ENCODE measurements at regions not wholly inside any gene's neighbourhood (a gene's known extent, or its start where the extent isn't known, plus 50 kb on each side); places are given as distances from the start of the nearest gene placed in this dataset.
A peak's percentile ranks its signal among the peaks of the same experiment; 100 is the strongest.

DNA sequence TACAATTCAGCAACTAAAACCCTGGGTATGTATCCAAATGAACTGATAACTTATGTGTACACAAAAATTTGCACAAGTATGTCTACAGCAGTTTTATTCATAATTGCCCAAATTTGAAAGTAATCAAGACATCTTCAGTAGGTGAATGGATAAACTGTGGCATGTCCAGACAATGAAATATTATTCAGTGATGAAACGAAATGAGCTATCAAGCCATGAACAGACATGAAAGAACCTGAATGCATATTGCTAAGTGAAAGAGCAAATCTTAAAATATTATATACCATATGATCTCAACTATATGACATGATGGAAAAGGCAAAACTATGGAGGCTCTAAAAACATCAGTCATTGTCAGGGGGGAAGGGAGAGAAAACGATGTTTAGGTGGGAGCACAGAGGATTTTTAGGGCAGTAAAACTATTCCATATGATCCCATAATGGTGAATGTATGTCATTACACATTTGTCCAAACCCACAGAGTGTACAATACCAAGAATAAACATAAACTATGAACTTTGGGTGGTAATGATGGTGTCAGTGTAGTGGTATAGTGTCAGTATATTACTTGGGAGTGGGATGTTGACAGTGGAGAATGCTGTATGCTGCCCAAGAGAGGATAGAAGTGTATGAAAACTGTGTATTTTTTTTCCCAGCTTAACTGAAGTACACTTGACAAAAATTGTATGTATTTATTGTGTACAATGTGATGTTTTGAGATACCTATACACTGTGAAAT lies 92.8 kb upstream of the PPP2R5A start:
- no peak for DNase-seq

DNA sequence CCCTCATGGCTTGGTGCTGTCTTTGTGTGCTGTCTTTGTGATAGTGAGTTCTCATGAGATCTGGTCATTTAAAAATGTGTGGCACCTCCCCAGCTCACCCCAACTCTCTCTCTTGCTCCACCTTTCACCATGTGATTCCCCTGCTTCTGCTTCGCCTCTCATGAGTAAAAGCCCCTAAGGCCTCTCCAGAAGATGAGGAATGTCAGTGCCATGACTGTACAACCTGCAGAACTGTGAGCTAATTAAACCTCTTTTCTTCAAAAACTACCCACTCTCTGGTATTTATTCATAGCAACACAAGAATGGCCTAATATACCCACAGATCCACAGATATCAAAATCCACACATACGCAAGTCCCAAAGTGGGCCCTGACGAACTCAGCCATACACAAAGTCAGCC lies 88.9 kb upstream of the PPP2R5A start:
- DNase-seq = no peak

DNA sequence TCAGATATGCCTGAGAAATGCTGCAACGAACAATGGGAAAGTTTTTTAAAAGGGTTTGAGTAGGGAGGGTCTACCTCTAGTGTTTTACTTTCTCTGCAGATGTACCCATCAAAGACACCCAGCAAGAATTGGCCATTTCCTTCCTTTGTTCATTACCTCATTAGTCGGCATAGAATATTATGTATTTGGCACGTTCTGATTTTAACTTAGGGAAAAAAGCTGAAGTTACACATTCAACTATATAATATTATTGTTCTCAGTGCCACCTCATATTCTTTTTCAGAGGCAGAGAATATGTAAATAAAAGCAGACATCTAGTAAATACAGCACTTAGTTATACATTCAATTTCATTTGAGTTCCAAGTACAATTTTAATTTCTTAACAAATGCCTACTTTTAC lies 83.7 kb upstream of the PPP2R5A start:
- no peak for DNase-seq

DNA sequence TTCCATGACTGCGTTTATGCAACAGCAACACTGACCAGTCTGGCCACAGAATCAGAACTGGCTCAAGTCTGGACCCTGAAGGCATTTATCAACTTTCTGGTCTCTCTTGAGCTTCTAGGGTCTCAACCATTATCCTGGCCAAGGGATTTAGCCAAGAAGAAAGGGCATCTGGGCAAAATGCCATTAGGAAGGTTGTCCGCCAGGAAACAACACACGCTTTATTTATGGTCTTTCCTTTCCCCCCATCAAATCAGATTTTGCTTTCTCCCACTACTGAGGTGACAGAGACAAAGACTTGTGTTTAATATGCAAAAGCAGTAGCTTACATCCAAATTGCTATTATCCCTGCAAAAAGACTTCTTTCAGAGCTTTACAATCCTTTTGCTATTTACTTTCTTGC lies 81.6 kb upstream of the PPP2R5A start:
- no peak for DNase-seq

DNA sequence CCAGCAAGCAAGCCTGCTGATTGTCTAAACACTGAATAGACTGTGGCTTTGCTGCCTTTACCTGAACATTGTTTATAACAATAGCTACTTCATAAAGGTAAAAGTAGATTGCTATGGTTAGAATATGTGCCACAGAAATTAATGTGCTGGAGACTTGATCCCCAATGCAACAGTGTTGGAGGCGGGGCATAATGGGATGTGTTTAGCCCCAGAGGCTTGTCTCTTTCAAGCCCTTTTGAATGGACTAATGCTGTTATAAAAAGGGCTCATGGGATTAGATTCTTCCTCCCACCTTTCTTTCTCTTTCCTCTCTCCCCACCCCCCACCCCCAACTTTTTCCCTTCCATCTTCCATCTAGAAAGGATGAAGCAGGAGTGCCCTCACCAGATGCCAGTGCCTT lies 80.2 kb upstream of the PPP2R5A start:
- DNase-seq = no peak

DNA sequence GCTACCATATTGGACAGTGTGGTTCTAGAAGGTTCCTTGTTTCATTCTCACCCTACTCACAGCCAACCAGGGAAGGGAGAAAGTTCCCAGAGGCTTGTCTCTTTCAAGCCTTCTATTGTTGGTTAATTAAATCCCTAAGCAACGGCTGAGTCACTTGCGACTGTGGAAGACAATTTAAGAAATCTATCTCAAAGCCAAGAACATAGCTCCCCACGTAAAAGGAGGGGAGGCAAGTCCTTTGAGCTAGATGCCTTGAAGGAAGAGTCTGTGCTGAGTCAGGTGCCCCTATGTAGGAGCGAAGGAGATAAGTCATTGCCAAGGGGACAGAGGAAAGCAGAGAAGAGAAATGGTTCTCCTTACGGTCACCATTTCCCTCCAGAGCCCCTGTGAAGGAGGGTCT lies 79.4 kb upstream of the PPP2R5A start:
- no peak for DNase-seq

DNA sequence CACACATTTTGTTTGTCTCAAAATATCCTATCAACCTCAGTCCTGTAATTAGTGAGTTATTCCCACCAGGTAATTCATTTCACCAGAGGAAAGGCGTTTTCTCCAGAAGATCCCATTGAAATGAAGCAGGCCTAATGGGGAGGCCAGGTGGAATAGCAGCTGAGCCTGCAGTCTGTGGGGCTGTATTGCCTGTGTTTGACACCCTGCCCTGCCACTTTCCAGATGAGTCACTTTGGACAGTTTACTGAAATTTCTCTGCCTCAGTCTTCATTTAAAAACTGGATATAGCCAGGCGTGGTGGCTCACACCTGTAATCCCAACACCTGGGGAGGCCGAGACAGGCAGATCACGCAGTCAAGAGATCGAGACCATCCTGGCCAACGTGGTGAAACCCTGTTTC lies 78.1 kb upstream of the PPP2R5A start:
- DNase-seq = no peak

DNA sequence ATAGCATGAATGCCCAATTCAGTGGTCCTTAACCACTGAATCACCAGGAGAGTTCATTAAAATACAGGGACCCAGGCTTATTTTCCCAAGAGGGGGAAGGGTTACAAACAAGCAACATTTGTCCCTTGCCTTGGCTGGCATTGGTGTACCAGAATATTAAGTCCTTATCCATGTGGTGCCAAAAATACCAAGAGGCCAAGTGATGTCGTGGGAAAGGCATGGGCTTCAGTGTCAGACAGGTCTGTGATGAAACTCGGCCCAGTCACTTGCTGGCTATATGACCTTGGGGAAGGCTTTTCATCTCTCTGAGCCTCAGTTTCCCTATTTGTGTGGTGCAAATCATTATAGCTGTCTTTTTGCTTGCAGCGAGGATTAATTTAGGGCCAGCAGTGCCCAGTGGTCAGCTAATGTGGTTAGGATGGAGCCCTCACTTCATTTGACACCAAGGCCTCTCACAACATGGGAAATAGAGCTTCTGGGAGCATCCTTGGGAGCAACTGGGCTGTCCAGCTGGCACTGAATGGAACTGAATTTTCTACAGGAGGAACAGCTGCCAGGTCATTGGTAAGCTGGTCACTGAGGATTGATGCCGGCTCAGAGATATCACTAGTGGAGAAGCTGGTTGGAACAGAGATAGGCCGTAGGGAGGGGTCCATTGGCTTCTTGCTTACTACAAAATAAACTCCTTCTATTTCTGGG lies 77.2 kb upstream of the PPP2R5A start:
- DNase-seq = no peak

DNA sequence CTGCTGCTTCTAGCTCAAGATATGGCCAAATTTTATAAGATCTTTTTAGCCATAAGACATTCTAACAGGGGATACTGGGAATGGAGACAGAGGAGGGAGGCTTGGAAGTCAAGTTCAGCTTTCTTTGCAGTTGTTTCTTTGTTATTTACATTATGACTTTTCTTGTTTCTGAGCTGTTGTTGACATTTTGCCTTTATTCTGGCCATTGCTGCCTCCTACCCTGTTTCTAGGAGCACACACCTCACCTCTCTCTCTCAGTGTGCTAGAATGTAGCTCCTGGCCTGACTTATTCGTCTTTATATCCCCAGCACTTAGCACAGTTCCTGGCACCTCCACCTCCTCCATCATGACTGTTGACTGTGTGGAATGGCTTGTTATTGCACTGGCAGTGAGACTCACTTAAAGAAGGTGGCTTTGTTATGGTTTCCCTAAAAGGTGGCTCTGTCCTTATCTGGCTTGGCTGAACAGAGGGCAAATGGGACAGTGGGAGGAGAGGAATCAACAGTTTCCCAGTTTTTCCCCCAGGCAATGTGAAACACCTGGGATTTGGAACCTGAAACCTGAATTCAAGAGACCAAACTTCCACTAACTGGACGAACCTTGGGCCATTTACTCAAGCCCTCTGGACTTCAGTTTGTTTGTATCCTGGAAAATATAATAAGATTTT lies 76.1 kb upstream of the PPP2R5A start:
- no peak for DNase-seq

DNA sequence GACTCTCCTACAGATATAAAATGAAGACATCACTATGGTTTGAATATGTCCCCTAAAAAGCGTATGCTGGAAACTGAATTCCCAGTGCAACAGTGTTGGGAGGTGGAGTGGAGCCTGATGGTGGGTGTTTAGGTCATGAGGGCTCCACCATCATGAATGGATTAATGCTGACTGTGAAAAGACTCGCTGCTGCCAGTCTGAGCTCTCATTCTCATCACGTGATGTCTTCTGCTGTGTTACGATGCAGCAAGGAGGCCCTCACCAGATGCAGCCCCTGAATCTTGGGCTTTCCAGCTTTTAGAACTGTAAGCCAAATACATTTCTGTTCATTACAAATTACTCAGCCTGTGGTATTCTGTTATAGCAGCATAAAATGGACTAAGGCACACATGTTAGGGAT lies 73.8 kb upstream of the PPP2R5A start:
- DNase-seq = no peak

DNA sequence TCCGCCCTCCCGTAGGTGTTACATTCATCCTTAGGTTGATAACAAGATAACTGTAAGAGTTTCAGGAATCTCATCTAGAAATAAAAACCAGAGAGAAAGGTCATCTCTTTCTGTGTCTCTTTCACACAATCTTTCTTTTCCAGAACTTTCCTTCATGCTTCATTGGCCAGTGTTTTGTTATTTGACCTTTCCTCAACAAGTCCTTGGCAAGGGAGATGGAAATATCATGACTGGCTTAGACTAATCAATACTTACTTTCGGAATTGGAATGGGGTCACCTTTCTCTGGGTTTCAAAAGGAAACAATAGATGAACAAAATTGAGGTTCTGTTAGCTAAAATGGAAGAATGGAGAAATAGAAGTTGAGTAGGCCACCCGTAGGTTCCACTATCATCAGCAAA lies 72.9 kb upstream of the PPP2R5A start:
- DNase-seq = no peak

DNA sequence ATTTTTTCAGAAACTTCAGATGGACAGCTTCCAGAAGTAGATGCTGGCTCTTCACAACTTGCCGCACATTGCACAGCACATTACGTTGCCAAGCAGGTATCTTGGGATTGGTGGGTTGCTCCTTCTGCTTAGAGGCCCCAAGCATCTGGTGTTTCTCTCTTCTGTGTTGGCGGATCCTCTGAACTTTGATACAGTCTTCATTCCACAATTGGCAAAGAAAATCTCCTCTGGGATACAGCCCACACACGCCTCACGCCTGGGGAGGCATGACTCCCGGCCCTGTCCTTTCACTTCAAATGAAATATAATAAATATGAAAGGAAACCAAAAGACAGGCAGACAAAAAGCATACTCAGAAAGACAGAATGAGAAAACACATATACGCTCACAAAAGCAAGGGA lies 72.3 kb upstream of the PPP2R5A start:
- DNase-seq = no peak

DNA sequence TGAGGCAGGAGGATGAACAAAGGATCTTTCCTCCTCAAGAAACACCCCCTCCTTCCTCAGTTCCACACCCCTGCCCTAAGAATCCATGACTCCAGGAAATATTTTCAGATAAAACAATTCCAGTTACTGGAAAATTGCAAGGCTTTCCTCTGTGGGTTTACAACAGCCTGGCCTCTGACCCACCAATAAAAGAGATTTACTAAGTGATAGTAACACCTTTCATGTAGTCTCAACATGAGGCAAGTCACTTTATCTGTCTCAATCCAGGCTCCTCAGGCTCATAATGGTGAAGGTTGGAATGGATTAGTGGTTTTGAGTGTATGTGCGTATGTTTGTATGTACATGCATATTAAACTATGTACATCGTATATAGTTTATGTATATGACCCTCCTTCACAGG lies 71.4 kb upstream of the PPP2R5A start:
- DNase-seq = no peak

DNA sequence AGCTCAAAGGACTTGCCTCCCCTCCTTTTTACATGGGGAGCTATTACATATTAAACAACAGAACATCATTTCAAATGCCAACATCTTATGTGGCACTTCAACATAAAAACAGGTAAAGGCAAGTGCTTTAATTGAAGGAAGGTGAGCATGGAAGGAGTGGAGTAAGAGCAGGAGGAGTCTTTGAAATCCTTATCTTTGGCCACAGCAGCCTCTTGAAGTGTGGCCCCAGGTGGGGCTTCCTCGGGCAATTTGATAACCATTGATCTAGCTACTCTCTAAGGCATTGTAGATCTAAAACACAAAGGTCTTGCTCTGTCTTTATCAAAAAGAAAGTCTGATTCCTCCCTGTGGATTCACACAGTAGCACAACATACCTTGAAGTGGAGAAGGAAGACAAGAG lies 70.9 kb upstream of the PPP2R5A start:
- DNase-seq = no peak

DNA sequence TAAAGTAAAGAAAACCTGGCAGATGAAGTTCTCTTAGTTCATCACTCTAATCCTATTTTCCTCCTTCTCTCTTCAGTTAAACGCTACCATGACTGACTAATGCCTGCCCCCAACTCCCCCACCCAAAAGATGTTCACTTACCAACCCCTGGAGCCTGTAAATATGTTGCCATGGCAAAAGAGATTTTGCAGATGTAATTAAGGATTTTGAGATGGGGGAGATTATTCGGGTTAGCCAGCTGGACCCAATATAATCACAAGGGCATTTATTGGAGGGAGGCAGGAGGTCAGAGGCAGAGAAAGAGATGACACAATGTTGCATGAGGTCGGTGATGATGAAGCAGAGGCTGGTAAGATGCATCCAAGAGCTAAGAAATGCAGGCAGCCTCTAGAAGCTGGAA lies 69.3 kb upstream of the PPP2R5A start:
- DNase-seq = no peak

DNA sequence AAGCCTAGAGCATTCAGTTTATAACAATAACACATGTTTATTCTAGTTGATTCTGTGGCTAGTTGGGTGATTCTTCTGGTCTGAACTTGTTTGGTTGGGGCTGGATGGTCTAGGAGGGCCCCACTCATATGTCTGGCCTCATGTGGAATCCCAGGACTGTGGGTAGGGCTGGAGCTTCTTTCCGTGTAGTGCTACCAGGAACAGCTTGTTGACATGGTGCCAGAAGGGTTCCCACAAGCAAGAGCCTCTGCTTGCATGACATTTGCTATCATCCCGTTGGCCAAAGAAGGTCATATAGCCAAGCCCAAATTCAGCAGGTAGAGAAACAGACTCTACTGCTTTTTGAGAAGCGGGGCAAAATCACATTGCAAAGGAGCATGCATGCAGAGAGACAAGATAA lies 67.6 kb upstream of the PPP2R5A start:
- no peak for DNase-seq

DNA sequence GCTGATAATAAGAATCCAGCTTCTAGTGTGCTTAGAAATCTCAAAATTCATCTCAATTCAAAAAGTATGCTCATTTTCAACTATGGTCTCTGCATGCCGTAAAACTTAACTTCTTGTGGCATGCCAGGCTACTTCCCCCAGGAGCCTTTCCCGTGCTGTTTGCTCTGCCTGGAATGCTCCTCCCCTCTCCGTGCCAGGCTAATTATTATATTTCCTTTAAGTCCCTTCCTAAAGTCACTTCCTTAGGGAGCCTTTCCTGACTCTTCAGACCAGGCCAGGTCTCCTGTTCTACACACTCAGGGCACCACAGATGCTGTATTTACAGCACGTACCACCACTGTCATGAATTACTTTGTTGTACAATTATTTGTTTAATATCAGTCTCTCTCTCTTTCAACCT lies 67.1 kb upstream of the PPP2R5A start:
- DNase-seq = no peak

DNA sequence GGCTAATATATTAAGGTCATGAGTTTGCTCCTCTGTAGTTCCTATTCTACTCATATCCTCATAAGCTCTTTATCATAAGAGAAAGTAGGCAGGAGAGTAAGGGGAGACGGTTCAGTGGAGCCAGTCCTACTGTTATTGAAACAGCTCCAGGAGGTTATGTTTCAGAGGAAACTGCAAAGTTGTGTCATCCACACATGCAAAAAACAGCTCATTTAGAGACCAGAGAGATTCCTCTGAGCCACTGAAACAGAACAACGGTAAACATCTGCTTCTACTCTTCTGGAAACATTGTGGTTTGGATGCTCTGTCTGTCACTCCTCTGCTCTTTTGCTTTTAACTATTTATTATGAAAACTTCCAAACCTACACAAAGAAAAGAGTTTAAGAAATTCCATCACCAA lies 66.3 kb upstream of the PPP2R5A start:
- no peak for DNase-seq

DNA sequence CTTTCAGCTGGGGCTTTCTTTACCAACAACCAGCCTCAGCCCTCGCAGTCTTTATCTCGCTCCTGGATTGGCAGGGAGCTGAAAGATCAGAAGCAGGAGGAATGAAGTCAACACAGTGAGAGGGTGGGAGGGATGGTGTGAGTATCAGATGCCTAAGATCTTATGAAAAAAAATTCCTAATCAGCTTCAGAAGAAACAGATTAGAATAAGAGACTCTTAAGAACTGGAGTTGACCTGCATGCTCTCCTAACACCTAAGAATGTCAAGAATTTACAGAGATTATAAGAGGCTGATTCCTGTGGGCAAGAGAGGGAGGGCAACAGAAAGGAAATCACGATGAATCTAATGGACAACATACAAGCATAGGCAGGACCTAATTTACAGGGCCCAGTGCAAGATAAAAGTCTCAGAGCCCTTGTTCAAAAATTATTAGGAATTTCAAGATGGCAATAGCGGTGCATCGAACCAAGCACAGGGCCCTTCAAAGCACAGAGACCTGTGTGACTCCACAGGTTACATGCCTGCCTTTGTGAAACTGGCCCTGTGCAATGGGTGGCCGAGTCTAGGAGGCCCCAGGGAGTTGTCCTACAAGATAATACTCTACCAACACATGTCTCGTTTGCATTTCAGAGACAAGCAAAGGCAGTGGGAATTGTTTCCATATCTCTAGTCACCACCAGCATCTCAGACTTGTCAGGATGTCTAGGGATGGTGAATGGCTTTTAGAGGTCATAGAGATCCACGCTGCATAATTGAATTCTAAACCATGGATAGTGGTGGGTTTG lies 65.3 kb upstream of the PPP2R5A start:
- no peak for DNase-seq

DNA sequence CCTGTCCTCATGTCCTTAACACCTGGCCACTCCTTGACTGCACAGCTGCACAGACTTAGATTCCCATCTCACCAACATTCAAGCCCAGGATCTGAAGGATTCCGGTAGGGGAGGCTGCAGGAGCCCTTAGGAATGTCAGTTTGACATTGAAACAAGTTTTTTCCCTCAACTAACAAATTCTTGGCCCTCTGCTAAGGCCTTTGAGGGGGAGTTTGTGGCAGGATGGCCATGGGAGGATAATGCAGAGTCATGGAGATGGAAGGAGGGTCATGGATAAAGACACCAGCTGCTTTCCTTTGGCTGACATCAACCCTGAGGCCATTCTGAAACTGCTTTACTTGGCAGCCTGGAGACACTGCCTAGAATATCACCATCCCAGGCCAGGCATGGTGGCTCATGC lies 63.4 kb upstream of the PPP2R5A start:
- DNase-seq = no peak

DNA sequence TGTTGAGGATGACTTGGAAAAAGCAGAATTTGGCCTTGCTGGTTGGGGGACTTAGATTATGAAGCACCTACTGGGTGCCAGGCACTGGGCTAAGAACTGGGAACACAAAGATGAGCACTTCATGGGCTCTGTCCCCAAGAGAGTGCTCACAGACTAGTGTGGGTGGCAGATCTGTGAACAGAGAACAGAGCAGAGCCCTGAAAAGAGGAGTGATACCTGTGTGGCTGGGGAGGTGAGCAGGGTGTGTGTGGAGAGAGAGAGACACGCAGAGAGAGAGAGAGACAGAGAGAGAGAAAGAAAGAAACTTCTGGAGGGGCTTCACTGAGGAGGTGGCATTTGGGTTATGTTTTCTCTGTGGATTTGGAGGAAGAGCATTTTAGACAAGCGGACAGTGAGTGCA lies 61.1 kb upstream of the PPP2R5A start:
- no peak for DNase-seq

DNA sequence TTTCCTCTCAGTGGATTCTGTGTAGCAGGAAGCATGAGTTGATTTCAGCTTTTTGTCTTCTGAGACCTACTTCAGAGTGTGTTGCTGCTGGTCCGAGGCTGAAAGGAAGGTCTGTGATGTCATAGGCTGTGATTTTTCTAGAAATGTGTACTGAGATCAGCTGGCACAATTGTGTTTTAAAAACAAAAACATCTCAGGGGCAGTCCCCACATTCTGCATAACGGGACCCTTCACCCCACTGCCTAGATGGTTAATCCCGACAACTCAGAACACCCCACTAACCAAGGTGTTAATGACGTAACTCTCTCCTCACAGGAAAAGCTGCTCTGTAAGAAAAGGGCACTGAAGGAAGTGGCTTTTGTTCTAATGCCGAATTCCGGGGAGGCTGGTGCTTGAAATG lies 59.8 kb upstream of the PPP2R5A start:
- peak; percentile 47 to 76 for DNase-seq

DNA sequence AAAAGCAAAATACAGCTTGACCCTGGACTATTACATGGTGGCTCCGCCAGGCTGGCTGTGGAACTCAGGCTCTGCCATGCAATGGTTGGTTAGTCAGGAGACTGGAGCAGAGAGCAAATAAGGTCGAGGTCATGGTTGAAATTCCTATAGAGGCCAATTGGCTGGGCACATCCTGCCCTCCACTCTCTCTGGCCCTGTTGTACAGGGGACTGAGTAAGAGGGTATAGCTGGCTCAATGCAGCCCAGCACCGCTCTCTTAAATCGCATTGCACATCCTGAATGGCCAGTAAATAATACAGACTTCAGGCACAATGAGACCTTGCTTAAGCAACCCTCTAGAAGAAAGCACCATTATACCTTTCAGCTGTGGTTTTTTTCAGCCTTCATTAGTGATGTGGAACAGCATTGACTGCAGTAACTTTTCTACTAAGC lies 59.3 kb upstream of the PPP2R5A start:
- no peak for DNase-seq

DNA sequence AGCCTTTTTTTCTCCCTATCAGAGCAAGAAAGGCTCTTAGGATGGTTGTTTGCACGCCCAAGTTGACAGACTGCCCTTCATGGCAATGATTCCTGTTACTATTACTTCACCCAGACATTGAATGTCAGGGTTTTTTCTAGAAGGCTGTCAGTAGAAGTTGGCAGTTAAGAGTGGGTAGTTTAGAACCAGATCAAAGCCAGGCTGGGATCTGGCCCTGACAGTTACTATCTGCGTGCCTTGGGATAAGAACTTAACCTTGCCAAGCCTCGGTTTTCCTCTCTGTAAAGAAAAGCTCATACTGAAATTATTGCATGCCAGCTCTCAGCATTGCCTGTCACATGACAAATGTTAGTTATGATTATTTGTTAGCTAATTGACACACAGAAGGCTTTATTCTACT lies 58.7 kb upstream of the PPP2R5A start:
- no peak for DNase-seq

All from CD4-positive, alpha-beta T cell treated with Interleukin-4 for 1 hour (primary cell).